Urothelium cell line (cell line): ENCODE measurements at regions not wholly inside any gene's neighbourhood (a gene's known extent, or its start where the extent isn't known, plus 50 kb on each side); places are given as distances from the start of the nearest gene placed in this dataset.

Experiments
- DNase-seq: peaks from one replicate; pipeline ENCODE4 v3.0.0; 2011; ENCODE audit warnings: low spot score, mixed read lengths
- FAIRE-seq: peaks from 2 replicates; lab custom pipeline; 2011; peaks lifted over from hg19 to GRCh38; lab: Jason Lieb, UNC

GRCh38 chr14:100398044-100398443, 74.9 kb downstream of the SLC25A47 start:
- no peak for DNase-seq
- no peak for FAIRE-seq

- no peak for FAIRE-seq
- DNase-seq = no peak
Observed at GRCh38 chr14:100399052-100399849, 76.1 kb downstream of the SLC25A47 start.

- FAIRE-seq (no peak), DNase-seq (no peak)
Observed at GRCh38 chr14:100400115-100400514, 77.0 kb downstream of the SLC25A47 start.

GRCh38 chr14:100401031-100401692, 78.0 kb downstream of the SLC25A47 start:
- FAIRE-seq (no peak), DNase-seq (no peak)

GRCh38 chr14:100401792-100402191, 78.7 kb downstream of the SLC25A47 start:
- FAIRE-seq (no peak), DNase-seq (no peak)

- DNase-seq (no peak), FAIRE-seq (no peak)
Observed at GRCh38 chr14:100402631-100403030, 79.5 kb downstream of the SLC25A47 start.

- DNase-seq (no peak), FAIRE-seq (no peak)
Observed at GRCh38 chr14:100403105-100403504, 80.0 kb downstream of the SLC25A47 start.

- no peak for FAIRE-seq
- DNase-seq = no peak
Observed at GRCh38 chr14:100403802-100404365, 80.7 kb downstream of the SLC25A47 start.

GRCh38 chr14:100404419-100404818, 81.3 kb downstream of the SLC25A47 start:
- no peak for DNase-seq
- FAIRE-seq = no peak

- DNase-seq = no peak
- FAIRE-seq = no peak
Observed at GRCh38 chr14:100405760-100406455, 82.8 kb downstream of the SLC25A47 start.

- no peak for FAIRE-seq
- DNase-seq = no peak
Observed at GRCh38 chr14:100406505-100407131, 83.5 kb downstream of the SLC25A47 start.

GRCh38 chr14:100407376-100408102, 84.4 kb downstream of the SLC25A47 start:
- FAIRE-seq = no peak

GRCh38 chr14:100408350-100409002, 85.3 kb downstream of the SLC25A47 start:
- DNase-seq = peak; percentile 52

More at GRCh38 chr14:100407376-100408102, 84.4 kb downstream of the SLC25A47 start:
- no peak for DNase-seq

GRCh38 chr14:100409003-100409360, 85.8 kb downstream of the SLC25A47 start:
- FAIRE-seq = no peak

More at GRCh38 chr14:100408350-100409002, 85.3 kb downstream of the SLC25A47 start:
- no peak for FAIRE-seq

GRCh38 chr14:100409651-100410050, 86.5 kb downstream of the SLC25A47 start:
- no peak for DNase-seq
- FAIRE-seq = no peak

More at GRCh38 chr14:100409003-100409360, 85.8 kb downstream of the SLC25A47 start:
- no peak for DNase-seq

- DNase-seq (no peak), FAIRE-seq (no peak)
Observed at GRCh38 chr14:100410056-100410565, 87.0 kb downstream of the SLC25A47 start.

- no peak for FAIRE-seq
Observed at GRCh38 chr14:100413699-100414098, 90.6 kb downstream of the SLC25A47 start.

GRCh38 chr14:100415226-100415625, 92.1 kb downstream of the SLC25A47 start:
- FAIRE-seq = no peak
- DNase-seq = no peak

More at GRCh38 chr14:100413699-100414098, 90.6 kb downstream of the SLC25A47 start:
- DNase-seq = no peak

- FAIRE-seq (no peak), DNase-seq (no peak)
Observed at GRCh38 chr14:100416081-100416680, 93.0 kb downstream of the SLC25A47 start.
